HG02885 (cell line): ENCODE measurements at regions not wholly inside any gene's neighbourhood (a gene's known extent, or its start where the extent isn't known, plus 50 kb on each side); places are given as distances from the start of the nearest gene placed in this dataset.

Source experiments
- ATAC-seq: cut with Tn5 transposase; IDR thresholded peaks from one replicate; pipeline ENCODE4 v1.9.1; 2021; ENCODE audit warnings: mild to moderate bottlenecking; ENCODE audit not compliant: unreplicated experiment, poor library complexity

DNA sequence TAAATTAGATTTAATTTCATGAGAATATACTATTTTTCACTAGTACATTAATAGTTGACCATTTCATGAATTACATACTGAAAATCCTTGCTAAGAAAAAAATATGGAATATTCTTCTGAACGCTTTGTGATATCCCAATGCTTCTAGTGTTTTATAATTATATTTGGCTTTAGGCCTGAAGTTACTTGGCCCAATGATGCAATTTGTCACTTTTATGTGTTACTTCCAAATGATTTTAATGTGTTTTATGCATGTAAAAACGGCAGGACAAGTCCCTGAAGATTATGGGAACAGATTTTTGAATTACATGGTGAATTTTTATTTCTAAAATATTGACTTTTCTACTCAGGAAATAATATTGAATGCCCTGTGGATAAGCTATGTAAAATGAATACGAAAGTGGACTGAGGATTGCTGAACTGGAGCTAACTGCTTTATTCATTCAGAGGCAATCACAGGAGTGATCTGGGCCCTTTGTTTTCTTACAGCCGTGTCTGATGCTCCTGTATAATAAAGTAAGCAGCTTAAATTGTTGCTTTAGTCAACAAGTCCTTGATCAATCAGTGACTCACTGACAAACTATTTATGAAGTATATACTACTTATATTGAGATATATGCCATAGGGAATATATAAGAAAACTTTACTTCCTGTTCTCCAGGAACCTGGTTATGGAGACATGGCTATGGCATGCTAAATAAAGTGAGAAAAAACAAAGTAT lies 543.0 kb upstream of the RGS18 start:
- ATAC-seq, result no peak

- no peak for ATAC-seq
Measured at GRCh38 chr1:191618181-191618580, 540.1 kb upstream of the RGS18 start.

GRCh38 chr1:191620883-191621282 lies 537.4 kb upstream of the RGS18 start:
- ATAC-seq, result no peak

DNA sequence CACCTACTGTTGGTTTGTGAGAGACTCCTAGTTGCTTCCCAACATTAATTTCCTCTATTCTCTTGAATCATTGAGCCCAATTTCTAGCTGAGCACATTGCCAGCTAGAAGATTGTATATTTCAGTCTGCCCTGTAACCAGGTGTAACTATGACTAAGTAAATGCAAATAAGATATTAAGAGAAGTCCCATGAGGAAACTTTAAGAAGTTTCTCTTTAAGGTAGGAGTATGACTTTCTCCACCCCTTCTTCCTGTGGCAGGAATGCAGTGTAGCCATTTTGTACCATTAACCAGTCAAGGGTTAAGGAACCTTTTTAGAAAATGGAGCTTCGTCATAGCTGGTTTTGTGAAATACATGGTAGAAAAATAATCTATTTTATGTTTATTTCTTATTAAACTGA lies 534.2 kb upstream of the RGS18 start:
- ATAC-seq, result no peak

GRCh38 chr1:191629836-191630235 lies 528.4 kb upstream of the RGS18 start:
- no peak for ATAC-seq

DNA sequence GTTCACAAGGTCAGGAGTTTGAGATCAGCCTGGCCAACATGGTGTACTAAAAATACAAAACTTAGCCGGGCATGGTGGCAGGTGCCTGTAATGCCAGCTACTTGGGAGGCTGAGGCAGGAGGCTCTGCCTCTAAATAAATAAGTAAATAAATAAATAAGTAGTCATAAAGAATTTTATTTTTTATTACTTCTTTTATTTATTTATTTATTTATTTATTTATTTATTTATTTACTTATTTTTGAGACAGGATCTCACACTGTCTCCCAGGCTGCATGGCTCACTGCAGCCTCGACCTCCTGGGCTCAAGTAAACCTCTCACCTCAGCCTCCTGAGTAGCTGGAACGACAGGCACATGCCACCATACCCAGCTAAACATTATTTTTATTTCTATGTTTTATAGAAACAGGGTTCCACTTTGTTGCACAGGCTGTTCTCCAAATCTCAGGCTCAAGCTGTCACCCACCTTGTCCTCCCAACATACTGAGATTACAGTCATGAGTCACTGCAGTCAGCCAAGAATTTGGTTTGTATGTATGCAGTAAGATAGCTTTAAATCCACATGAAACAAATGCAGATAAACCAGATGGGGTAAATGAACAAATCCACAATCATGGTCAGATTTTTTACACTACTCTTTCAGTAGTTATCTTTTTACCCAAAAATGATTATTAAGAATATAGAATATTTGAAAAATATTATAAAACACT lies 523.3 kb upstream of the RGS18 start:
- no peak for ATAC-seq

DNA sequence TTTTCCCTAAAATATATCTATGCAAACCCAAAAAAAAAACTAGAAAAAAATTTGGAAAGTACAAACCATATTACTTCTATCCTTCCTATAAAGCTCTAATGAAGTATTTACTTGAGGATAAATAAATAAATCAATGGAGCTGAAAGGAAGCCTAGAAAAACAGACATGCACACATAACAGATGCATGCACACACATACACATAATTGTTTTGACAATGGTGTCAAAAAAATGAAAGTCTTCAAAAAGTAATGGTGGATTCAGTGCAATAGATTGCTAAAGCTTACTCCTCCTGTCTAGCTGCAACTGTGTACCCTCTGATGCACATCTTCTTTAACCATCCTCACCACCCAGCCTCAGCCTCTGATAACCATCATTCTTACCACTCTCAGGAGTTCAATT lies 521.9 kb upstream of the RGS18 start:
- no peak for ATAC-seq

GRCh38 chr1:191641420-191642260 lies 516.6 kb upstream of the RGS18 start:
- ATAC-seq, result no peak

DNA sequence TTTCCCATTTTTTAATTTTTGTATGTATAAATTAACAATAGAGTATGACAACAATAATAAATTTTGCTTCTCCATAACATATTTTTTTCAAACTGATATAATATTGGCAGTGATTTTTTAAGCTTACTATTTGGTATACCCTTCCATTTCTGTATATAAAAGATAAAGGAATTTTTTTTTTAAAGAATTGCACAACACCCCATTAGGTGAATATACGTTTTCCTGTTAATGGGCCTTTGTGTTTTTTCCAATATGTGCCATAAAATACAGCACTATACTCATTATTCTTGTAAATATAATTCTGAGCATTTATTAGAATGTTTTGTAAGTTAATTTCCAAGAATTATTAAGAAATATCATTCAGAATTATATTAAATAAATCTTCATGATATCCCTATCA lies 515.2 kb upstream of the RGS18 start:
- no peak for ATAC-seq

- ATAC-seq, result no peak
Measured at GRCh38 chr1:191648939-191649338, 509.3 kb upstream of the RGS18 start.

DNA sequence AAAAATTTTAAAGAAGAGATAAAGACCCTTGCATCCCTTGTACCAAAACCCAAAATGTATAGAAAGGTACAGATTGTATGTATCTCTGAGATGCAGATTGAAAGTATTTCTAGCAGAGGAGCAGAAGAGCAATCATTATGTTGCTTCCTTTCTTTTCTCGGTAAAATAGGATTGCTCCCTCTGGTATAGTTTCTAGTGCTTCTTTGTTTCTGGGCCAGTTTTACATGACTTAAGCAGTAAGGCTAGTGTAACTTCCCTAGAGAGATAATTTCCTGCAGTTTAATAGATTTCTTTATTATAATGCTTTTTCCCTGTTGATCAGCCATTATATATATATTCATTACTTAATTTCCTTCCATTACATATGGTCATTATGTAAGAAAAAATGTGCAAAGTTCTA lies 496.2 kb upstream of the RGS18 start:
- ATAC-seq, result no peak

GRCh38 chr1:191662746-191663145 lies 495.5 kb upstream of the RGS18 start:
- ATAC-seq, result no peak

GRCh38 chr1:191668525-191668924 lies 489.7 kb upstream of the RGS18 start:
- ATAC-seq, result no peak

GRCh38 chr1:191669629-191670028 lies 488.6 kb upstream of the RGS18 start:
- ATAC-seq, result no peak

- ATAC-seq, result no peak
Measured at GRCh38 chr1:191671236-191671635, 487.0 kb upstream of the RGS18 start.

- ATAC-seq, result no peak
Measured at GRCh38 chr1:191674626-191675179, 483.6 kb upstream of the RGS18 start.

DNA sequence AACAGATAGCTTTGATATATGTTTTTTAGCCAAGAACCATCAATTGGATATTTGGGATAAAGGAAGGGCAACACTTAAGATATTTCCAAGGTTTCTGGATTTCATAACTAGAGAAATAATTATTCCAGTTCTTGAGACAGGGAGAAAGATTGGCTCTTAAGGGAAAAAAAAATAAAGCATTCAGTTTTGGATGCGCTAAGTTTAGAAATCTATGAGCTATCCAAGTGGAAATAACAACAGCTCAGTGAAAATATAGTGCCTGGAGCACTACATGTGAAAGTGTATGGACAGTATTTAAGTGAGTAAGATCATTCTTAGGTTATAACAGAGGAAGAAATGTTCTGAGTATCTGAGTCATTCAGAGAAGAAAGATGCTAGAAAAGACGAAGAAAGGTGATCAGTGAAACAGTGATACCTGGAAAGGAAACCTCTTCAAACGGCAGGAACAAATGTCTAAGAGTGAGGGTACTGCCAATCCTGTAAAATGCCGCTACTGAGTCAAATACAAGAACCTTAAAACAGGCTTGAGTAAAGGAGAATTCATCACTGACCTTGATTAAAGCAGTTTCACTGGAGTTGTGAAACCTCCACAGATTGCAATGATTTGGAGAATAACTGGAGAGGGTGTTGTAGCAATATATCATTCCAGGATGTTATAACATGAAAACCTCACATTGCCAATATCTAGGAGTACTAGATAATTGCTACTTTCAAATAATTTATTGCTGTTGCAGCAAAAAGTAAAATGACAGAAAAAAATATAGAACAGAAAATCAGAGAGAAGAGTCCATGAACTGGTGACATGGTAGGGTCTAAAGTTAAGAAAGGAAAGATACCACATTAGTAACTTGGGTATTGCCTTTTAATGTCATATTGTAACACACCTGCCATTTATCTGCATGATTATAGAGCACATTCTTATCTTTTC lies 482.1 kb upstream of the RGS18 start:
- no peak for ATAC-seq

DNA sequence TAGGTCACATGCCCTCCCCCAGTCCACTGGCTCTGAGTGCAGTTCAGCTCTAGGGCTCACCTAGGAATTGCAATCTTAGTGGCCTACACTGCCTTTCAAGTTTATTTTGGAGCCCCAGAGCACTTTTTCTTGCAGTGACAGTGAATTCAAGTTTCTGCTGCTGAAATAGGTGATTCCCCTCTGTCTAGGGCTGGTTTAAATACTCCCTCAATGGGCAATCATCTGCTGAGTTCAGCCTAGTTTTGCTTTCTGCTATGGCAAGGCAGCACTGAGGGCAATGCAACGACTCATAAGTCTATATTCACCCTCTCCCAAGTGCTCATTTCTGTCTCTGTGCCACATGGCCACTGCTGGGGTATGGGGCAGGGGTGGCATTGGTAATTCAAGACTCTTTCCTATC lies 472.6 kb upstream of the RGS18 start:
- ATAC-seq, result no peak

DNA sequence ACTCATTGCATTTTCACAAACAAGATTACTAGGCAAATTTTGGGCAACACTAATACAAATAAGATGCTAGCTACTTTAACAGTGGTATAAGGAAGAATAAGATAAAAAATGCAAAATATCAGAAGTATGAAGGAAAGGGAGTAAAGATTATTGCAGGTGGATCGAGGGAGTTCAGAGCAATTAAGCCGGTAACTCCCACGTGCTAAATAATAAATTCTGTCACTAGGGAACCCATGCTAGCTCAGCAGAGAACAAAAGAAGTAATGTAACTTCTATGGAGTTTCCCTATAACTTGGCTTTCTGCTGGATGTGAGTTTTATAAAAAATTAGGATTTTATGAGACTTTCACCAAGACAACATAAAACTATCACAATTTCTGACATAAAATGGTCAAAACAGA lies 470.5 kb upstream of the RGS18 start:
- ATAC-seq, result no peak

DNA sequence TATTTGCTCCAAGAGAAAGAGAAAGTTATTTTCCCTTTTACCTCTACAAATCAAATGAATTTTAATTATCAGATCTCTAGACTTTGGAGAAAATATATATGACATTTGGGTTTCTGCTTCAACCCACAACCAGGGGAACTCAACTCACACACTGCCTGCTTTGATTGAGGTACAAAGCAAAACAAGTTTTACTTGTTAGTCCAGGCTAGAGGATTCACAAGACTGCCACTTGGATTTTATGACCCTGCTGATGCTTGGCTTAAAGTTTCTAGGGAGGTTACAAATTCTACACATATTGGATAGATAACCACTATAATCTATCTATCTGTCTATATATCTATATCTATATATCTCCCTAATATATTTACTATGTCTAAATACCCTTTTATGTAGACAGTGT lies 467.3 kb upstream of the RGS18 start:
- ATAC-seq, result no peak
